ENCODE measurements at regions not wholly inside any gene's neighbourhood (a gene's known extent, or its start where the extent isn't known, plus 50 kb on each side); places are given as distances from the start of the nearest gene placed in this dataset.

DNA sequence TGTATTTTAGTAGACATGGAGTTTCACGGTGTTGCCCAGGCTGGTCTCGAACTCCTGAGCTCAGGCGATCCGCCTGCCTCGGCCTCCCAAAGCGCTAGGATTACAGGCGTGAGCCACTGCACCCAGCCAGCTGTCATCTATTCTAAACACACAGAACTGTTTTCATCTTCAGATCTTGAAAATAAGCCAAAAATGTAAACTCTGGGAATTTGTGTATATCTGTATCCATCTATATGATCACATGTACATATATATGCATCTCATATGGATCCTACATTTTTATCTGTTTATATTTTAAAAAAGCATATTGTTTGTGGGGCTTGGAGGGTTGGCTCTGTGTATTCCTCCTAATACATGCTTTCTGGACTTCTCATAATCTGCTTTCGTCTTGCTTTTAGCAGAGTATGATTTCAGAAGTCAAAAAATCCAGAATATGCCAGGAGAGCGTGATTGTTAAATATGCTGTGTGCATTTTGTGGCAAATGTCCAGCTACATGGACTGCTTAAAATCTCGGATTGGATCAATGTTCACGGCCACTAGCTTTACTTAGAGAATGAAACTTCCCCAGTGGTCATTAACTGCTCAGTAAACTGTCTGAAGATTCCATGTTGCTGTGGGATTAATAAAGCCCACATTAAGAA lies 274.4 kb upstream of the IRX1 start:
- no peaks in the 10 kb centered on the region for H3K36me3 ChIP-seq
- no peaks in the 10 kb centered on the region for H3K4me1 ChIP-seq
- TF ChIP-seq POLR2A (IDR thresholded peaks at IDR 0.05) (no peak), POLR2AphosphoS5 (IDR thresholded peaks at IDR 0.05) (no peak)
- TF ChIP-seq, protein P1, sequence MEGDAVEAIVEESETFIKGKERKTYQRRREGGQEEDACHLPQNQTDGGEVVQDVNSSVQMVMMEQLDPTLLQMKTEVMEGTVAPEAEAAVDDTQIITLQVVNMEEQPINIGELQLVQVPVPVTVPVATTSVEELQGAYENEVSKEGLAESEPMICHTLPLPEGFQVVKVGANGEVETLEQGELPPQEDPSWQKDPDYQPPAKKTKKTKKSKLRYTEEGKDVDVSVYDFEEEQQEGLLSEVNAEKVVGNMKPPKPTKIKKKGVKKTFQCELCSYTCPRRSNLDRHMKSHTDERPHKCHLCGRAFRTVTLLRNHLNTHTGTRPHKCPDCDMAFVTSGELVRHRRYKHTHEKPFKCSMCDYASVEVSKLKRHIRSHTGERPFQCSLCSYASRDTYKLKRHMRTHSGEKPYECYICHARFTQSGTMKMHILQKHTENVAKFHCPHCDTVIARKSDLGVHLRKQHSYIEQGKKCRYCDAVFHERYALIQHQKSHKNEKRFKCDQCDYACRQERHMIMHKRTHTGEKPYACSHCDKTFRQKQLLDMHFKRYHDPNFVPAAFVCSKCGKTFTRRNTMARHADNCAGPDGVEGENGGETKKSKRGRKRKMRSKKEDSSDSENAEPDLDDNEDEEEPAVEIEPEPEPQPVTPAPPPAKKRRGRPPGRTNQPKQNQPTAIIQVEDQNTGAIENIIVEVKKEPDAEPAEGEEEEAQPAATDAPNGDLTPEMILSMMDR (IDR thresholded peaks at IDR 0.05) = no peak

DNA sequence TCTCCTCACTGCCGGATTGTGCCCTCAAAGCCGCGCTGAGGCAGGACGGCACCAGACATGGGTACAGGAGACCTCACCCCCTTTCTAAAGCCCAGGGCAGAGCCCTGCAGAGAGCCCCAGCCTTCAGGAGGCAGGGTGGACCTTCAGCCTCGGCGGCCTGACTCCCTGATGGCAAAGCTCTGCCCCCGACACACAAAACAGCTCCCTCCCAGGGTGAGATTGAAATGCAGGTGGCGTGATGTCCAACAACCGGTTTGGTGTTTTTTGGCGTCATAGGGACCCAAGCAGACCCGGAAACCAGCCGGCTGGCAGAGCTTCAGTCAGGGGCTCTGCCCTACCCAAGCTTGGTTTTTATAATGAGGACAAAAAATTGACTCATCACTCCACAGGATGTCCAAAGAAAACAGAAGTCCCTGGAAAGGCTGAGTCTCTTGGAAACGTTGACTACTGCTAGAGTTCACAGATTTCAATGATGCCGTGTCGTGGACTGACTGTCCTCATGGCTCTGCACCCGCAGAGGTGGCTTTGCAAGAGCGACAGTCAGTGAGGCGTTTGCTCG lies 275.2 kb upstream of the IRX1 start:
- intact Hi-C loops (cut with DNase I; ENCODE audit: low total_unique reads) = loop anchor here (2.0 kb wide), 1 partner anchor 48 kb away; no protein-coding TSS in a partner anchor
- no peaks in the 10 kb centered on the region for H3K9me3 ChIP-seq
- no peak for TF ChIP-seq POLR2A (IDR thresholded peaks at IDR 0.05)
- no peak for TF ChIP-seq POLR2AphosphoS5 (IDR thresholded peaks at IDR 0.05)
- TF ChIP-seq, protein P1 (IDR thresholded peaks at IDR 0.05) = no peak
- no peak overlapping the region for H3K27ac ChIP-seq
- H3K4me3 ChIP-seq = no peak overlapping the region
- H3K27me3 ChIP-seq = no peaks in the 10 kb centered on the region
- peak in 1 of 2 donors; percentile 44 for DNase-seq (ENCODE audit: low spot score in 2 of 2)
- H3K4me1 ChIP-seq = no peaks in the 10 kb centered on the region
- no peaks in the 10 kb centered on the region for H3K36me3 ChIP-seq

More for the DNA sequence above, 274.4 kb upstream of the IRX1 start:
- DNase-seq (ENCODE audit: low spot score in 2 of 2) = no peak
- no peaks in the 10 kb centered on the region for H3K27me3 ChIP-seq
- H3K27ac ChIP-seq = no peak overlapping the region
- intact Hi-C loops (cut with DNase I; ENCODE audit: low total_unique reads) = loop anchor here (2.0 kb wide), 1 partner anchor 48 kb away; no protein-coding TSS in a partner anchor
- H3K9me3 ChIP-seq = no peaks in the 10 kb centered on the region
- no peak overlapping the region for H3K4me3 ChIP-seq

DNA sequence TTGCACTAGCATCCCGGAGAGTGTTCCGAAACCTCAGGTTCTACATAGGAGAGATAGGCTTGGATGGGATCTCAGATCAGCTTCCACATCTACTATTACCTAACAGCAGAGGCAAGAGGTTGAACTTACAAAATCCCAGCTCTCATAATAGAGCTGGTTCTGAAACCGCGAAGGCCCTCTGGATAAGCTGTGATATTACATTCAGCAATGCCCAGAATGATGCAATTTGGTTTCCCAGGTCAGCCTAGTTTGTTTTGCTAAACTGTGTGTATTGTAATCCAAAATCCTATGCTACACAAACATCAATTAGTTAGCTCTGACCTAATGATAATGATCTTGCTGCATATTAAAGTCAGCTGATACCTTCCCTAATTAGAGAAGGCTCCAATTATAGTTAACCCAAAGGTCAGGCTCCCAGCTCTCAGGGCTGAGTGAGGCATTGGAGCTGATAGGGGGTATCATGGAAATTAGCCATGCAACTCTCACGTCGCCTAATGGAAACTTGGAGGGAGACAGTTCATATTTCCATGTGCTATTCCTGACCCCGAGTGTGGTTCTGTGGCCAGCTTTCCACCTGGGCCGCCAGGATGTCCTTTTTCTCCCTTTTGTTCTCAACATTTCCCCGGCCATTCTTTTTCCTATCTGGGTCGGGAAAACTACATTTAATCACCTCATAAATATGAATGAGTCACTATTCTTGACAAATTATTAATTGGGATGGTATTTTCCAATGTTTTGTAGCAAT lies 278.4 kb upstream of the IRX1 start:
- Histone ChIP-seq H3K4me1 (no peaks in the 10 kb centered on the region), H3K27me3 (no peaks in the 10 kb centered on the region), H3K9me3 (no peaks in the 10 kb centered on the region), H3K36me3 (no peaks in the 10 kb centered on the region), H3K27ac (no peak overlapping the region), H3K4me3 (no peak overlapping the region)
- intact Hi-C loops (cut with DNase I; ENCODE audit: low total_unique reads) = loop anchor here (10.0 kb wide), 1 partner anchor 572 kb away; no protein-coding TSS in a partner anchor
- no peak for DNase-seq (ENCODE audit: low spot score in 2 of 2)
- TF ChIP-seq POLR2AphosphoS5 (IDR thresholded peaks at IDR 0.05) (no peak), POLR2A (IDR thresholded peaks at IDR 0.05) (no peak)
- TF ChIP-seq, protein P1 (IDR thresholded peaks at IDR 0.05) = no peak

DNA sequence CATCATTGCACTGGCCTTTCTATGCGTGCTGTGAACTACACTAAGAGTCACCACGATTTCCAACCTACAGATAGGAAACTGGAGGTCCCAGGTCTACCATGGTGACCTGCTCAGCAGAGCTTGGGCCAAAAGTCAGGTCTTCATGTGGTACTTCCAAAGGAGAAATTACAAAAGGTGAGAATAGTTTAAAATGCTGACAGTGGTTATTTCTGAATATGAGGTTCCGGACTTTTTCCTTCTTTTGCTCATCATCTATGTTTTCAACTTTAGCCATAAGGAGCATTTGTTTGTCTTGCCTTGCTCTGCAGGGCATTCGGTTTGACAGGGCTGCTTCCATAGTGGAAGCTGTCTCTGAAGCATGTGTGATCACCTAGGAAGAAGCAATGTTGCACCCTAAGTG lies 282.1 kb upstream of the IRX1 start:
- Histone ChIP-seq H3K36me3 (no peaks in the 10 kb centered on the region), H3K27me3 (no peaks in the 10 kb centered on the region), H3K9me3 (peaks cover 0 to 3% of the 10 kb centered on the region in 2 donors), H3K27ac (no peak overlapping the region), H3K4me1 (no peaks in the 10 kb centered on the region), H3K4me3 (no peak overlapping the region)
- intact Hi-C loops (cut with DNase I; ENCODE audit: low total_unique reads) = loop anchor here (10.0 kb wide), 1 partner anchor 569 kb away; no protein-coding TSS in a partner anchor
- TF ChIP-seq POLR2A (IDR thresholded peaks at IDR 0.05) (no peak), POLR2AphosphoS5 (IDR thresholded peaks at IDR 0.05) (no peak)
- TF ChIP-seq, protein P1 (IDR thresholded peaks at IDR 0.05) = no peak
- no peak for DNase-seq (ENCODE audit: low spot score in 2 of 2)

DNA sequence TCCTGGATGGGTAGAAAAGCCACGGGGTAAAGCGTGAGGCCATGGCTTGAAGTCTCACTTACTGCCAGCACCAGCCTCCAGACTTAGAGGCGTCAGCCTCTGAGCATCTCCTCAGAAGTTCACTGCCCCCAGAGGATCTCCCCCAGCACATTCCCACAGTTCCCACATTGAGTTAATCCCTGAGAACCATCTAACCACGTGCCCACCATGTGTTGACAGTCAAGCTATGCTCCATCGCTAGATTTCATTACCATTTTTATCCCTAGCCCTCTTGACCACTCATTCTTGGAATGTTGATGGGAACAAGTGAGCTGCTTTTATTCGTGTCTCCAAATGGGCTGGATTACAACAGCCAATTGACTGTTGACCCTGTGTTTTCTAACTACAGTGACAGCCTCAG lies 283.3 kb upstream of the IRX1 start:
- no peak overlapping the region for H3K4me3 ChIP-seq
- intact Hi-C loops (cut with DNase I; ENCODE audit: low total_unique reads) = loop anchor here (10.0 kb wide), 1 partner anchor 567 kb away; no protein-coding TSS in a partner anchor
- H3K4me1 ChIP-seq = no peaks in the 10 kb centered on the region
- H3K36me3 ChIP-seq = no peaks in the 10 kb centered on the region
- no peaks in the 10 kb centered on the region for H3K27me3 ChIP-seq
- no peak for DNase-seq (ENCODE audit: low spot score in 2 of 2)
- TF ChIP-seq, protein P1 (IDR thresholded peaks at IDR 0.05) = no peak
- no peak for TF ChIP-seq POLR2AphosphoS5 (IDR thresholded peaks at IDR 0.05)
- TF ChIP-seq POLR2A (IDR thresholded peaks at IDR 0.05) = no peak
- peaks cover 0 to 3% of the 10 kb centered on the region in 2 donors for H3K9me3 ChIP-seq
- peak overlapping the region; percentile 95 to 96 for H3K27ac ChIP-seq

Data from breast epithelium (tissue), 4 donors.